GM21786 (cell line): ENCODE measurements at regions not wholly inside any gene's neighbourhood (a gene's known extent, or its start where the extent isn't known, plus 50 kb on each side); places are given as distances from the start of the nearest gene placed in this dataset.

Experiments
- ATAC-seq: cut with Tn5 transposase; IDR thresholded peaks from one replicate; pipeline ENCODE4 v1.9.1; 2021; ENCODE audit not compliant: unreplicated experiment

DNA sequence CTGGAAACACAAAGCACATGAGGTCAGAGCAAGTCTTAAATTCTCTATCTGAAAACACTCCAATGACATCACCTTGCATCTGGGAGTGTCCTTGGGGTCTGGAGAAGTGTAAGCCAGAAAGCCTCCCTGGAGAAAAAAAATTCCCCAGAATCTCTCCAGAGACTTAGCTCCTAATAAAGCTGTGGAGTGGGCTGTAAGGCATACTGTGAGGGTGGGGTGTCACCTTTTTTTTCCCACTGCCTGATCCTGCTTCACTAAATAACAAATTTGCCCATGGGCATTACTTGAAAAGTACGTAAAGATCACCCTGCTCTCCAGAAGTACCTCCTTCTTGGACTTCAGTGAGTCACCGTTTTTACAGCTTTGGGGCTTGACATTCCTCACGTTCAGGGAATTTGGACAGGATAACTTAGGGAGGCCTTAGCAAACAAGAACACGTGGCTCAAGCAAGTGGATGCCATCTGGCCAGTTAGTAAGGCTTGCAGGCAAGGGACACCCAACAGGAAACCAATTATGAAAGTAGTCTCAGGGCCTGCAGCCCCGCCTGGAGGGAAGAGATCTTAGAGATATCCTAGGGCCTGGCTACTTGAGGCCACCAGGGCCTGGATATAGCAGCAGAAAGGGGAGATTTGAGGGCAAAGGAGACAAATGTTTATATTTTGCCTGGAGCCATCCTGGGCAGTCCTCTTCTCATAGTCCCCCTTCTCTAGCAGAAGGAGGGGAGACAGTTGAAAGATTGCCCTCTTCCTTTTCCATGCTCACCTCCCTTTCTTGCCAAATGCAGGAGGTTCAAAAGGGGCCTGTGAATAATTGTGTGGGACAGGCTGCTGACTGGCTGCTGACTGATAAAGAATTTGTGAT is 60.1 kb upstream of the PLAC1 start:
- peak; percentile 39 for ATAC-seq

DNA sequence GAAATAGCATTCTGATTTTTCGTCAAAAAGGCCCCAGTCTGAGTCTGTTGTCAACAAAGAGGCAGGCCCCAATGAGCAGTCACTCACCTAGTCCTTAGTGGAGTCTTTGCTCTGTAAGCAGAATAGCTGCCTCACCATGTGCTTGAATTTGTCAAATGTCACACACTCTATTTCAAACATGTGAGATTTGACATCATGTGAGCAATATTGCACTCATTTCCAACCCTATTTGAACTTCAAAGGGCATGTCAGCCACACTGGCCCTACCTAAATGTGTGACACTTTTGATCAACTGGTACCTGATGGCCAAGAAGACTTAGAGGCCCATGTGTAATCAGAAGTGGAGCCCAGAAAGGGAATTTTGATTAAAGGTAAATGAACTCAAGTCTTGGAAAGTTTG is 59.4 kb upstream of the PLAC1 start:
- no peak for ATAC-seq

DNA sequence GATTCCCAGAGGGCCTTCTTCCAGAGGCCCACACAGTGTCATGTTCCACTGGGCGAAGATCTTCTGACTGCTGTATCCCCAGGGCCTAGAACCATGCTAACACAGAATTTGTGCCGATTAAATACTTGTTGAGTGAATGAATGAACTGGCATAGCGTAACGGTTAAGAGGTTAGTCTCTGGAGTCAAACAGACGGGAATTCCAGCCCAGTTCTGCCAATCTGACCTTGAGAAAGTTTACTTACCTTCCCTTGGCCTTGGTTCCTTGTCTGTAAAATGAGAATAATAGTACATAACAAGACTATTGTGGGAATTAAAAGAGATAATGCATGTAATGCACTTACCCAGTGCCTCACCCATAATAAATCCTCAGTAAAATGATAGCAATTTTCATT is 58.3 kb upstream of the PLAC1 start:
- no peak for ATAC-seq

DNA sequence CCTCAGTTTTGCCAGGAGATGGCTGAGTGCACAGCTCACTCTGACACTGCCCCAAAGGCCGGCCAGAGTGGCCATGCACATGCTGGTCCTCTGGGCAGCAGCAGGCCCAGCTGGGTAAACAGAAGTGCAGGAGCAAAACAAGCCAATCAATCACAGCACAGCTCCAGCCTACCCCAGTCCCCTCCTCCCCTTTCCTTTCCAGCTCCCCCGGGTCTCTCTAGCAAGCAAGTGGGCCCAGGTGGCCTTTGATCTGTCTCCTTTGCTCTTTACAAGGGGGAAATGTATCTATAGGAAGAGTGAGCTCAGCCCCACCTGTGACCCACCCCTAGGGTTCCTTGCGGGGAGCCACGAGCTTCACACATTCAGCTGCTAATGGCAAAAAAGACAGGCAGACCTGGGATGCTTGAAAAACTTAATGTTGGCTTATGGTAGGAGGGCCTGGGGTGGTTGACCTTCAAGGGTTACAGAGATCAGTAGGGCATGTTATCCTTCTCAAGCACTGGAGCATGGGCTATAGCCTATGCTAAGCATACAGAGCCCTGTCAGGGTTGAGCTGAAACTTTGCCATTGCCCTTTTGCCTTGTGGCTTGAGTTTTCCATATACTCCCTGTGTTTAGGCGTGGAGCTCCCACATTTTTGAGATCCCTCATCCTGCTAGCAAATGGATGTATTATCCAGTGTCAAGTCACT is 57.8 kb upstream of the PLAC1 start:
- ATAC-seq: no peak

DNA sequence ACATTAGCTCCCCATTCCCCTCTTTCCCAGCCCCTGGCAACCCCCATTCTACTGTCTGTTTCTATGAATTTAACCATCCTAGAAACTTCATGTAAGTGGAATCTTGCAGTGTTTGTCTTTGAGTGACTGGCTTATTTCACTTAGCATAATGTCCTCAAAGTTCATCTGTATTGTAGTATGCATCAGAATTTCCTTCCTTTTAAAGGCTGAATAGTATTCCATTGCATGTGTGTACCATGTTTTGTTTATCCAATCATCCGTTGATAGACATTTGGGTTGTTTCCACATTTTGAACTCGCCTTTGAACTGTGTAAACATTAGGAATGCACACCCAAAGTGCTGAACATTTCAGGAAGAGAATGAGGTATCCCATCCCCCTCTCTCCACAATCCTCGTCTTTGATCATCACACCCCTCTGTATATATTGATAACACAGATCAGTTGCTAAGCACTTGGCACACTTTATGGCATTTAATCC is 56.4 kb upstream of the PLAC1 start:
- ATAC-seq: no peak

DNA sequence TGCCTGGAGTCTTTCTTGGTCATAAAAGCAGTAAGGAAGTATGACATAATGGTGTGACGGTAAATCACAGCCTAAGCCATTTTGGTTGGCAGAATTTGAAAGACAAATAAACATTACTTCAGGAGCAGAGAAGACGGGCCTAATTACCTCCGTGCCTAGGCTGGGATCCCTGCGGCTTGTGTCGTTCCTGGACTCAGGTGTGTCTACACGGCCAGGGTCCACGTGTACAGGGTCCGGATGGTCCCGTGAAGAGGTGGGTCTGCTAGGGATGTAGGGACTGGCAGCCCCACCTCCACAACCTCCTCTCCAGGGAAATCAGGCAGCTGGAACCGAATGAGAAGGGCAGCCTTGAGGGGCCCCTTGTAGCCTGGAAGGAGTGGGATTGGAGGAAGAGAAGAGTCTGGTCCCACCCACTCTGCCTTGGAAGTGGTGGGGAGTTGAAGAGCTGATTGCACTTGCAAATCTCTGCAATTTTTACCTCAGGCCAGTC is 55.4 kb upstream of the PLAC1 start:
- no peak for ATAC-seq

DNA sequence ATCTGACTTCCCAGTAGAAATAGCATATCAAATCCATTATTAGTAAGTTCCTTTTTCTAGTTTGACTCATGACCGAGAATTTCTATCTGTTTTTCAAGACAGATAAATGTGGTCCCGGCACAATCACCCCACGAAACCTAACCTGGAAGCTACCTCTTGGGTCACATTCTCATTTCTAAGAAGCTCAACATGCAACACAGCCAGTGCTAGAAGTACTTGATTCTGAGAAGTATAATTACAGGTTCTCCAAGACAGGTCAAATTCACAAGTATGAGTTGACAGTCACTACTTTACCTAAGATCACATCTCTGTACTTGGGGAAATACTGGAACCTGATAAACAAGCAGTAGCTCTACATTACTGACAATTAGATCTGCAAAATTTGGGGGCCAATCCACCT is 54.0 kb upstream of the PLAC1 start:
- ATAC-seq: no peak

DNA sequence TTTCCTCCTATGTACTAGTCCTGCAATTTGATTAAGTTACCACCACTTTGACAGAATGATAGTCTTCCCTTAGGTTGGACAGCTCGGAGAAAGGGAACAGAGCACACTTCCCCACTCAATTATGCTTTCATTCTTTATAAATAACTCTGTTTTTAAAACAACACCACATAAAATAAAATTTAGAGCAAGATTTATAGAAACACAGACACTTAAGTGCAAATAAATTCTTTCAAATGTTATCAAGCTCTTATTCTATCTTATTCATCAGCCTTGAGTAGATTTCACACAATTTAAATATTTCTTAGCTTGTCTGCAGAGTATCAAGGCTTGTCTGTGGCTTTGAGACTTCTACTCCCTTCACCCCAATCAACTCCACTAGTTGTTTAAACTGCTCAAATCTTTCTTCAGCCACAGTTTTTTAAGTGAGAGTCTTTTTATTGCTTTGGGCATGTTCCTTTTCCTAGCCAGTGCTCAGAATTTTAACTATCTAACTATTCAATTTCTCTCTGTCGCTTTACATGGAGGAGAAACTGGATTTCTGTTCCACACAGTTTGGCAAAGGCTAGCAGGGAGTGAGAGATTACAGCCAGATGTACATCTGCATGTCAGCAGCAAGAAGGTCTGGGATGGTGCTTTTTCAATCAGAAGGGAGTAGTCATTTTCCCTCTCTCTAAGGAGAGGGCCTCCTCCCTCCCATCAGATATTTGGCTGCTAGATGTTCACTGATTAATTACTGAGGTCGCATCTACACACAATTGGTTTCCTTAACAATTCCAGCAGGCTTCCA is 53.1 kb upstream of the PLAC1 start:
- no peak for ATAC-seq
